K562 (cell line): ENCODE measurements at regions not wholly inside any gene's neighbourhood (a gene's known extent, or its start where the extent isn't known, plus 50 kb on each side); places are given as distances from the start of the nearest gene placed in this dataset.

Source experiments
- ATAC-seq: fragments of 200-7000 bp; cut with Tn5 transposase; 3 replicates; pipeline ENCODE4 v1.9.1; 2020; ENCODE audit warnings: moderate library complexity
- BruUV-seq: library from RNA; stranded (reverse); fragments of 400-500 nt; replicated peaks from 2 replicates; lab custom pipeline; 2021; lab: Mats Ljungman, UMichigan
- CTCF ChIA-PET: fragments of 300-600 bp; formaldehyde crosslinking; extraction: SDS; loops from one replicate; lab custom pipeline; 2021; ENCODE audit warnings: low intra/inter-chr PET ratio; lab: Yijun Ruan, JAX
- POLR2A ChIA-PET: fragments of 300-600, 350-650 bp; sonication (Branson Sonifier 250); formaldehyde crosslinking; extraction: SDS; loops from one replicate; lab custom pipeline; 2021; ENCODE audit warnings: antibody characterized with exemption, inconsistent platforms; lab: Yijun Ruan, JAX
- DNase-seq, 4 experiments: peaks; one replicate each; pipeline versions ENCODE4 v3.0.0 to v3.0.0-alpha.2; 2011 to 2018; ENCODE audit warnings: low spot score in 3 of 4, mixed read lengths in 3 of 4; ENCODE audit errors: extremely low read depth in 1 of 4
- FAIRE-seq: peaks from 2 replicates; lab custom pipeline; 2011; peaks lifted over from hg19 to GRCh38; lab: Jason Lieb, UNC
- H2AFZ ChIP-seq: 2 replicates; pipeline ENCODE4 v1.6.0; 2011; ENCODE audit warnings: low read depth, low read length, control low read depth, inconsistent platforms
- H3K27ac ChIP-seq: fragments of 200-600 bp; 3 replicates; pipeline ENCODE4 v1.8.0; 2011; ENCODE audit warnings: low read depth, mild to moderate bottlenecking, control low read depth, inconsistent platforms, low read length, moderate library complexity, mixed read lengths; ENCODE audit errors: extremely low read depth
- H3K27me3 ChIP-seq, 2 experiments: fragments of 300-600 bp in 1 of 2; 2 replicates in 1 of 2; 3 replicates in 1 of 2; pipeline versions ENCODE4 v1.6.0 to v1.8.0; 2011; ENCODE audit warnings: inconsistent platforms in 2 of 2, low read length in 2 of 2, mild to moderate bottlenecking in 1 of 2, mixed read lengths in 1 of 2, moderate library complexity in 1 of 2; ENCODE audit not compliant: control insufficient read depth in 2 of 2, insufficient read depth in 2 of 2
- H3K36me3 ChIP-seq: fragments of 300-600 bp; 3 replicates; pipeline ENCODE4 v1.8.0; 2011; ENCODE audit warnings: mild to moderate bottlenecking, low read length, inconsistent platforms; ENCODE audit not compliant: control insufficient read depth, insufficient read depth
- H3K4me1 ChIP-seq, 2 experiments: fragments of 200-600 bp in 1 of 2; replicated peaks in 1 of 2; 2 replicates in 1 of 2; 3 replicates in 1 of 2; pipeline versions ENCODE4 v1.5.1 to v1.8.0; 2011; ENCODE audit warnings: inconsistent platforms in 2 of 2, low read length in 2 of 2, mild to moderate bottlenecking in 1 of 2, mixed read lengths in 1 of 2, moderate library complexity in 1 of 2; ENCODE audit not compliant: control insufficient read depth in 2 of 2, insufficient read depth in 2 of 2
- H3K4me2 ChIP-seq: 2 replicates; pipeline ENCODE4 v1.6.1; 2011; ENCODE audit warnings: low read length, control low read depth, inconsistent platforms, mixed read lengths; ENCODE audit not compliant: insufficient read depth
- H3K4me3 ChIP-seq: fragments of 200-600 bp; sonication (generic), shearing (Covaris generic); 2 replicates; pipeline ENCODE4 v1.5.1; 2016; ENCODE audit warnings: control low read depth, inconsistent platforms
- H3K79me2 ChIP-seq: fragments of 200-600 bp; 3 replicates; pipeline ENCODE4 v1.8.0; 2011; ENCODE audit warnings: low read length, inconsistent platforms; ENCODE audit not compliant: control insufficient read depth, insufficient read depth
- H3K9ac ChIP-seq, 2 experiments: 2 replicates each; pipeline versions ENCODE4 v1.6.0 to v1.6.1; 2011; ENCODE audit warnings: low read depth in 2 of 2, low read length in 2 of 2, control low read depth in 1 of 2, inconsistent platforms in 1 of 2, mild to moderate bottlenecking in 1 of 2, mixed read lengths in 1 of 2; ENCODE audit not compliant: insufficient read depth in 1 of 2
- H3K9me1 ChIP-seq: one replicate; pipeline ENCODE4 v1.6.0; 2011; ENCODE audit warnings: inconsistent platforms, mild to moderate bottlenecking, low read length, moderate library complexity; ENCODE audit not compliant: control insufficient read depth, insufficient read depth
- H3K9me3 ChIP-seq: replicated peaks from 2 replicates; pipeline ENCODE4 v1.5.1; 2011; ENCODE audit warnings: low read depth, low read length, inconsistent platforms; ENCODE audit not compliant: control insufficient read depth, insufficient read depth
- H4K20me1 ChIP-seq: replicated peaks from 2 replicates; pipeline ENCODE4 v1.6.1; 2011; ENCODE audit warnings: low read length, inconsistent platforms, mixed read lengths; ENCODE audit not compliant: control insufficient read depth, insufficient read depth
- ARNT ChIP-seq, 2 experiments: fragments of 450-650 bp; IDR thresholded peaks; 2 replicates each; pipeline ENCODE4 v1.6.1; 2016; ENCODE audit warnings: mild to moderate bottlenecking in 1 of 2
- FOS ChIP-seq: IDR thresholded peaks from 3 replicates; pipeline ENCODE4 v1.6.1; 2011; ENCODE audit not compliant: insufficient read length; ENCODE audit errors: extremely low read depth
- POLR2B ChIP-seq: fragments of 450-650 bp; IDR thresholded peaks from 2 replicates; pipeline ENCODE4 v1.6.1; 2018; ENCODE audit warnings: low read depth; ENCODE audit not compliant: partially characterized antibody
- POLR2G ChIP-seq: fragments of 200-400 bp; formaldehyde crosslinking; IDR thresholded peaks from 2 replicates; pipeline ENCODE4 v1.6.1; 2017; ENCODE audit warnings: low read depth, mild to moderate bottlenecking, antibody characterized with exemption, low read length, moderate library complexity
- SP2 ChIP-seq: IDR thresholded peaks from 2 replicates; pipeline ENCODE4 v1.6.1; 2011; ENCODE audit warnings: mild to moderate bottlenecking, low read depth, low read length, moderate library complexity; ENCODE audit not compliant: poor library complexity, severe bottlenecking; ENCODE audit errors: extremely low read depth
- SUPT5H ChIP-seq: fragments of 450-650 bp; IDR thresholded peaks from 2 replicates; pipeline ENCODE4 v1.6.1; 2016
- XRCC3 ChIP-seq: fragments of 450-650 bp; IDR thresholded peaks from 2 replicates; pipeline ENCODE4 v1.6.1; 2017; ENCODE audit warnings: mild to moderate bottlenecking, moderate library complexity
- ZEB2 ChIP-seq: fragments of 450-650 bp; IDR thresholded peaks from 2 replicates; pipeline ENCODE4 v1.6.1; 2016
- ZNF740 ChIP-seq, 3 experiments: fragments of 200-800 bp in 1 of 3; sonication (Bioruptor generic) in 1 of 3; sonication (generic) in 1 of 3; formaldehyde crosslinking in 1 of 3; IDR thresholded peaks; 2 replicates each; pipeline versions ENCODE4 v1.6.1 to v1.8.0; 2016 to 2022; ENCODE audit warnings: mild to moderate bottlenecking in 2 of 3, missing compliant biosample characterization in 2 of 3, missing genetic modification characterization in 2 of 3, missing genetic modification reagents in 1 of 3
- ZNF764 ChIP-seq: fragments of 250-450 bp; sonication (Bioruptor Pico); IDR thresholded peaks from 2 replicates; pipeline ENCODE4 v1.4.0; 2020; ENCODE audit warnings: low read depth, mild to moderate bottlenecking, moderate library complexity
- WGBS: fragments of 100-300 bp; shearing (Covaris generic); methylation state at CpG from one replicate; pipeline ENCODE4 v1.1.6; 2016; ENCODE audit warnings: low coverage, mixed read lengths; ENCODE audit not compliant: insufficient coverage; ENCODE audit errors: missing lambda C conversion rate; 5-methylcytosine and 5-hydroxymethylcytosine counted together
- in situ Hi-C: fragments of 300-500 bp; cut with MboI; formaldehyde crosslinking; loops from 4 replicates; pipeline ENCODE4 v1.15.0; 2018; ENCODE audit warnings: inconsistent platforms, mixed read lengths
- intact Hi-C: fragments of 100-400 bp; cut with micrococcal nuclease; formaldehyde crosslinking; loops from 2 replicates; pipeline ENCODE4 v1.14.2; 2022

GRCh38 chr3:107268469-107268868 is 108.8 kb upstream of the CCDC54 start:
- 15% methylated on average over 3 of the region's 4 CpGs for WGBS
- intact Hi-C loops (no loop called here), in situ Hi-C loops (no loop called here)
- Histone ChIP-seq H3K36me3 (no peaks in the 10 kb centered on the region), H3K4me2 (no peak overlapping the region), H3K27me3 (no peaks in the 10 kb centered on the region), H3K9me1 (no peaks in the 10 kb centered on the region), H4K20me1 (no peaks in the 10 kb centered on the region), H3K4me3 (no peak overlapping the region), H3K9ac (no peak overlapping the region), H2AFZ (no peak overlapping the region), H3K79me2 (no peaks in the 10 kb centered on the region), H3K4me1 (no peaks in the 10 kb centered on the region), H3K9me3 (no peaks in the 10 kb centered on the region), H3K27ac (no peak overlapping the region)
- FAIRE-seq (no peak), DNase-seq (no peak), ATAC-seq (no peak)
- BruUV-seq = no TSS peak
- ChIA-PET POLR2A (no interaction called here), CTCF (no interaction called here)
- TF ChIP-seq SP2 = no peak
- TF ChIP-seq ZNF740 (CRISPR knock-in tag; IDR thresholded peaks at IDR 0.05) = no peak
- TF ChIP-seq ZNF740 (tag; IDR thresholded peaks at IDR 0.05) = no peak
- TF ChIP-seq ZEB2 = no peak
- no peak for TF ChIP-seq POLR2B
- TF ChIP-seq FOS = no peak
- no peak for TF ChIP-seq ZNF764 (CRISPR knock-in tag)
- TF ChIP-seq XRCC3 = no peak
- no peak for TF ChIP-seq SUPT5H
- no peak for TF ChIP-seq POLR2G
- TF ChIP-seq ARNT (IDR thresholded peaks at IDR 0.05) = no peak
